ENCODE measurements at regions not wholly inside any gene's neighbourhood (a gene's known extent, or its start where the extent isn't known, plus 50 kb on each side); places are given as distances from the start of the nearest gene placed in this dataset.

- no peak for TF ChIP-seq EZH2phosphoT487 (IDR thresholded peaks at IDR 0.05; ENCODE audit: borderline replicate concordance)
- no peak for TF ChIP-seq CTCF (conservative IDR thresholded peaks at IDR 0.05; ENCODE audit: low read length)
- H4K20me1 ChIP-seq (ENCODE audit: insufficient read depth, low read length, poor library complexity, severe bottlenecking) = no peaks in the 10 kb centered on the region
- H3K4me2 ChIP-seq (ENCODE audit: low read depth, low read length, poor library complexity, severe bottlenecking) = no peak overlapping the region
Measured at GRCh38 chr9:78577156-78577906, 280.4 kb downstream of the PSAT1 start.

GRCh38 chr9:78578072-78578471, 281.1 kb downstream of the PSAT1 start:
- H4K20me1 ChIP-seq (ENCODE audit: insufficient read depth, low read length, poor library complexity, severe bottlenecking) = no peaks in the 10 kb centered on the region
- H3K9me2 ChIP-seq (replicated peaks; ENCODE audit: low read depth, low read length) = no peaks in the 10 kb centered on the region
- H3K79me2 ChIP-seq (ENCODE audit: insufficient read depth, low read length) = no peaks in the 10 kb centered on the region
- no peaks in the 10 kb centered on the region for H3K4me1 ChIP-seq (ENCODE audit: insufficient read depth, low read length, poor library complexity, severe bottlenecking)
- no peaks in the 10 kb centered on the region for H3K27me3 ChIP-seq (ENCODE audit: insufficient read depth, low read length, poor library complexity, severe bottlenecking)
- H3K9ac ChIP-seq (ENCODE audit: low read depth, low read length, poor library complexity, severe bottlenecking) = no peak overlapping the region
- H3K9me3 ChIP-seq (ENCODE audit: insufficient read depth, low read depth, low read length) = no peaks in the 10 kb centered on the region
- no peak overlapping the region for H3K4me3 ChIP-seq (ENCODE audit: low read length, poor library complexity, severe bottlenecking)
- TF ChIP-seq EZH2phosphoT487 (IDR thresholded peaks at IDR 0.05; ENCODE audit: borderline replicate concordance) (no peak), CTCF (conservative IDR thresholded peaks at IDR 0.05; ENCODE audit: low read length) (no peak)
- H3K4me2 ChIP-seq (ENCODE audit: low read depth, low read length, poor library complexity, severe bottlenecking) = no peak overlapping the region
- H2AFZ ChIP-seq (ENCODE audit: low read length) = no peak overlapping the region
- no peaks in the 10 kb centered on the region for H3F3A ChIP-seq (ENCODE audit: low read depth)
- no peaks in the 10 kb centered on the region for H3K36me3 ChIP-seq (ENCODE audit: insufficient read depth, low read length)

More at GRCh38 chr9:78577156-78577906, 280.4 kb downstream of the PSAT1 start:
- Histone ChIP-seq H3K9me2 (replicated peaks; ENCODE audit: low read depth, low read length) (no peaks in the 10 kb centered on the region), H3K9me3 (ENCODE audit: insufficient read depth, low read depth, low read length) (no peaks in the 10 kb centered on the region), H2AFZ (ENCODE audit: low read length) (no peak overlapping the region), H3K4me1 (ENCODE audit: insufficient read depth, low read length, poor library complexity, severe bottlenecking) (no peaks in the 10 kb centered on the region), H3K79me2 (ENCODE audit: insufficient read depth, low read length) (no peaks in the 10 kb centered on the region), H3F3A (ENCODE audit: low read depth) (no peaks in the 10 kb centered on the region), H3K36me3 (ENCODE audit: insufficient read depth, low read length) (no peaks in the 10 kb centered on the region), H3K9ac (ENCODE audit: low read depth, low read length, poor library complexity, severe bottlenecking) (no peak overlapping the region), H3K4me3 (ENCODE audit: low read length, poor library complexity, severe bottlenecking) (no peak overlapping the region), H3K27me3 (ENCODE audit: insufficient read depth, low read length, poor library complexity, severe bottlenecking) (no peaks in the 10 kb centered on the region)

GRCh38 chr9:78582821-78583220, 285.9 kb downstream of the PSAT1 start:
- no peaks in the 10 kb centered on the region for H3K9me2 ChIP-seq (replicated peaks; ENCODE audit: low read depth, low read length)
- no peak overlapping the region for H2AFZ ChIP-seq (ENCODE audit: low read length)
- no peaks in the 10 kb centered on the region for H3K79me2 ChIP-seq (ENCODE audit: insufficient read depth, low read length)
- no peak overlapping the region for H3K4me3 ChIP-seq (ENCODE audit: low read length, poor library complexity, severe bottlenecking)
- no peaks in the 10 kb centered on the region for H3K36me3 ChIP-seq (ENCODE audit: insufficient read depth, low read length)
- TF ChIP-seq CTCF (conservative IDR thresholded peaks at IDR 0.05; ENCODE audit: low read length) = no peak
- TF ChIP-seq EZH2phosphoT487 (IDR thresholded peaks at IDR 0.05; ENCODE audit: borderline replicate concordance) = no peak
- no peaks in the 10 kb centered on the region for H3K4me1 ChIP-seq (ENCODE audit: insufficient read depth, low read length, poor library complexity, severe bottlenecking)
- H3K27me3 ChIP-seq (ENCODE audit: insufficient read depth, low read length, poor library complexity, severe bottlenecking) = no peaks in the 10 kb centered on the region
- no peak overlapping the region for H3K4me2 ChIP-seq (ENCODE audit: low read depth, low read length, poor library complexity, severe bottlenecking)
- H4K20me1 ChIP-seq (ENCODE audit: insufficient read depth, low read length, poor library complexity, severe bottlenecking) = no peaks in the 10 kb centered on the region
- no peaks in the 10 kb centered on the region for H3F3A ChIP-seq (ENCODE audit: low read depth)
- H3K9me3 ChIP-seq (ENCODE audit: insufficient read depth, low read depth, low read length) = no peaks in the 10 kb centered on the region
- no peak overlapping the region for H3K9ac ChIP-seq (ENCODE audit: low read depth, low read length, poor library complexity, severe bottlenecking)
